NCI-H1694 (cell line): ENCODE measurements at regions not wholly inside any gene's neighbourhood (a gene's known extent, or its start where the extent isn't known, plus 50 kb on each side); places are given as distances from the start of the nearest gene placed in this dataset.
A peak's percentile ranks its signal among the peaks of the same experiment; 100 is the strongest.
"Not testable (repeated sequence)": the region's sequence is repeated elsewhere in the genome, so short reads cannot be mapped to it uniquely, and the experiment has no call there.

ENCODE experiments used
- DNase-seq: peaks from one replicate; lab custom pipeline; 2025; lab: John Stamatoyannopoulos, UW

DNA sequence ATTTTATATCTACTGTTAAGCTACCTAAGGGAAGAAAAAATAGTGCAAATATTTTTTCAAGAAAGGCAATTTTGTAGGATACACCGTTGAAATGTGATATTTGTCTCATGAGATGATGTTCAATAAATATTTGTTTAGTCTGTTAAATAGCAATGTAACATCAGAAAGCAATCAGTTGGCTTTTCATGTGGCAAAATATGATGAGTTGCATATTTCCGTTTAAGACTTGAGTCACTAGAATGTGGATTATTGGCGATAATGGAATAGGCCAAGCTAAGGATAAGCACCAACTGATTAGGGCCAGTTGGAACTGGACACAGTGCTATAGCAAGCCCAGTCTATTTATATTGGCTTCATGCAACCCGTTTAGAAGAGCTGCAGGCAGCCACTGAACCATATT lies 250.4 kb upstream of the SLC16A7 start:
- no peak for DNase-seq

DNA sequence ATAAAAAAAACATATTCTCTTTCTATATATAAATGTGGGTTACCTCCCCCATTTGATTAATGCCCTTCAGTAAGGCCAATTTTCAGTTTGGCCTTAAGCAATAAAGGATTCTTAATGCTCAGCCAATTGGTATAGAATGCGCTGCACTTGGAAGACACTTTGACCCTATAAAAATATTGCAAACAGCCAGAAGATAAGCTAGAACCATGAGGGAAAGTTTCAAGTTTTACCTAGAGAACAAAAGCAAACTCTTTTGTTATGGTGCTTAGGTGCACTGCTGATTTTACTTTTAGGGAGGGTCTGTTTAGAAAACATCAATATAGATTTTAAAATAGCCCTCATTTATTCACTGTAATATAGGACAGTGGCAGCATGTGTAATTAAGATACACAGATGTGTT lies 251.6 kb upstream of the SLC16A7 start:
- DNase-seq = no peak

DNA sequence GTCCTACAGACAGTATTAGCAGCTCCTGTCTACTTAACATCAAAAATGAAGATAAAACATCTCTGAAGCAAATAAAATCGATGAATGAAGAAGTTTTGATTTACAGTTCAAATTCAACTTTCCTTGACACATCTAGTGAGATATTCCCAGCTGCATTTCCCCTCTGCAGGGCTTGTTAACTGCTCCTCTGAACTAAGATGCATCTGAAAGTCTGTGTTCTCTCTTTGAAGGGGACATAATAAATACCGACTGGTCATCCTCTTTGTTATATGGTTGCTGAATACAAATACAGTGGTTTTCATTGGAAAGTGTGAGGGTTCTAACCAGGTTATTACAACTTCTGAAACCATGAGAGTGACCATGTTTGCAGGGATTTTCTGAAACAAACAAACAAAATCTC lies 266.4 kb upstream of the SLC16A7 start:
- DNase-seq = no peak

DNA sequence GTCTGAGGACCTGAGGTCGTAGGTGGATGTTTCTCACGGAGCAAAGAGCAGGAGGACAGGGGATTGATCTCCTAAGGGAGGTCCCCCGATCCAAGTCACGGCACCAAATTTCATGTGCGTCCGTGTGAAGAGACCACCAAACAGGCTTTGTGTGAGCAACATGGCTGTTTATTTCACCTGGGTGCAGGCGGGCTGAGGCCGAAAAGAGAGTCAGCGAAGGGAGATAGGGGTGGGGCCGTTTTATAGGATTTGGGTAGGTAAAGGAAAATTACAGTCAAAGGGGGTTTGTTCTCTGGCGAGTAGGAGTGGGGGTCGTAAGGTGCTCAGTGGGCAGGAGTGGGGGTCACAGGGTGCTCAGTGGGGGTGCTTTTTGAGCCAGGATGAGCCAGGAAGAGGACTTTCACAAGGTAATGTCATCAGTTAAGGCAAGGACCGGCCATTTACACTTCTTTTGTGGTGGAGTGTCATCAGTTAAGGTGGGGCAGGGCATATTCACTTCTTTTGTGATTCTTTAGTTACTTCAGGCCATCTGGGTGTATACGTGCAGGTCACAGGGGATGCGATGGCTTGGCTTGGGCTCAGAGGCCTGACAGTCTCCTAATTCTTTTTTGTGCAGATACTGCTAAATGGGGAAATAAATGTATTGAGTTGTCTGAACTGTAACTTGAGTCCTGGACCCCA lies 267.3 kb upstream of the SLC16A7 start:
- not testable (repeated sequence) for DNase-seq

DNA sequence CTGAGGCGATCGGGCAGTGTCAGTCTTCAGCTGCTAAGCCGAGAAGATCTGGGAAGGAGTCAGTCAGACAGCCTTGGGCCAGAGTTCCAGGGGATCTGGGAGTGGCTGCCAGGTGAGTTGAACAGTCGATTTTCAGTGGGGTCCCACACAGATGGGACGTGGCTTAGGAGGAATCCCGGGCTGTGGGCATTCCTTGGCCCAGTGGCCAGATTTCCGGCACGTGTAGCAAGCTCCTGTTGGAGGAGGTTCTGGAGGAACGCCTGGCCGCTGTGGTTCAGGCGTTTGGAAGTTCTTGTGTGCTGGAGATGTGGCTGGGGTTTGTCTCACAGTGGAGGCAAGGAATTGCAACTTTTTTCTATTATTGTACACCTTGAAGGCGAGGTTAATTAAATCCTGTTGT lies 269.4 kb upstream of the SLC16A7 start:
- not testable (repeated sequence) for DNase-seq

DNA sequence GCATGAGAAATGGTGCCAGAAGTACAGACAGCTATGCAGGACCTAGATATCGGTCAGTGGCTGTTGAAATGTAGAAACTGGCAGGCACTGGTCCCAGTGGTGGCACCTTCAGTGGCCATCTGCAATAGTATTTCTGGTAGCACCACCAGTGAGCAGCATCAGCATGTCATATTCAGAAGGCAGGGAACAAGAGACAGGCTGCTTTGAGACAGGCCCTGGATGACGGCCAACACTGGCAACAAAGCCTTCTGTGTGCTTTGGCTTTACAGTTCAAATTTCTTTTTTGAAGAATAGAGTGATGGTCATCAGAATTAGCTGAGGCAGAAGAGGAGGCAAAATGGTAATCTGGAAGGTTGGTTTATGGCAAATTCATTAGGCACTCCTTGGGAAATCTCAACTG lies 273.4 kb upstream of the SLC16A7 start:
- DNase-seq = peak; percentile 28

DNA sequence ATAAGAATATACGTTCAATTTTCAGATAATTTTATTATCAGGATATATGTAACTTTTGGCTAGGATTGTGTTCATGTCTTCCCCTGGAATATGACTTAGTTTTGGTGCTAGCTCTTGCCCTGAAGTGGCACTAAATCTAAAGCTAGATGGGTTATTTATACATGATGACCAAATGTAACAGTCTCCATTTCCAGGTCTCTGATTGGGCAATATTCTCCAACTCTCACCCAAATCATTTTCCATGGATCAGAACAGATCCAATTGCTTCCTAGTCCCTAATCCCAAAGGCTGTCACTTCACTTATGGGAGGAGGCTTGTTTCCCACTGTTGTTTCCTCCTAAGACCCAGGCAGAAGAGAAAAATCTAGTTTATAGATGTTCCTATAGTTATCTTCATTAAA lies 274.6 kb upstream of the SLC16A7 start:
- DNase-seq = no peak

DNA sequence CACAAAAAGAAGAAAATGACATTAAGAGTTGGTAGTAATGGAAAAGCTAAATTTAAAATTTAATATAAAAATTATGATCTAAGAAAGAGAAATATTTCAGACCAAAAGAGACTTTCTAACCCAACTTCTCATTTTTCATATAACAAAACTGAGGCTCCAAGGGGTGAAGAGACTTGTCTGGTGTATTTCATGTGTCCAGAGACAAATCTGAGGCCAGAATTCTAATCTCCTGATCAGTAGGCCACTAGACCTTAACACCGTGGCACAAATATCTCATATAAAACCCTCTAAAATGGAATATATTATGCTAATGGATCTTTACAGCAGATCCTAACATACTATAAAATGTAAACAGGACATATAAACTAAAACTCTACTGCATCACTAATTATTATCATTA lies 275.7 kb upstream of the SLC16A7 start:
- DNase-seq = no peak

DNA sequence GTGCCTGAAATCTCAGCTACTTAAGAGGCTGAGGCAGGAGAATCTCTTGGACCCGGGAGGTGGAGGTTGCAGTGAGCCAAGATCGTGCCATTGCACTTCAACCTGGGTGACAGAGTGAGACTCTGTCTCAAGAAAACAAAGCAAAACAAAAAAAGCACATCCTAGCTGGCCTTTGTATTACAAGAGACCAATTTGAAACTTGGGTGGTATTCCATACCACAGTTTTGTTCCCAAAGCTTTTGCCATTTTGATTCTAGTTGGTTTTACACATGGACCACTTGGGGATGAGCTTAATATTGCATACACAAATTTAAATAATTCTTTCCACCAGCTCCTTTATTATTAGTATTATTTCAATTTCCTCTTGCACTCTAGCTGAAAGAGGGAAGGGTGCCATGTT lies 276.9 kb upstream of the SLC16A7 start:
- no peak for DNase-seq

DNA sequence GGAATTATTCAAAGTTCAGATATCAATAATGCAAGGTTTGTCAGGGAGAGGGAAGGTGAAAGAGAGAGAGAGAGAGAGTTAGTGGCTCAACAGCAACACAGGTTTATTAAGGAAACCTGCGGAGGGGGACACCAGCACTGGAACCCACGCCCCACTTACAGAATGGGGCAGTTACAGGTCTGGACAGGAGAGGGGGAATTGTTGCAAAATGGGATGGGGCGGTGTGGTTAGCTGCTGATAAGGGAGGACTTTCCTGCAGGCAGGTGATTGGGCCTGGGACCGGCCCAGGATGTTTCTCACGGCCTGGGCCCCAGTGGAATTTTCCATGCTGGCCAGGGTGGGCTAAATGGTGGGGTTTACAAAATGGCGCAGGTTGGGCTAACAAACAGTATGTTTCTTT lies 278.2 kb upstream of the SLC16A7 start:
- DNase-seq = no peak

DNA sequence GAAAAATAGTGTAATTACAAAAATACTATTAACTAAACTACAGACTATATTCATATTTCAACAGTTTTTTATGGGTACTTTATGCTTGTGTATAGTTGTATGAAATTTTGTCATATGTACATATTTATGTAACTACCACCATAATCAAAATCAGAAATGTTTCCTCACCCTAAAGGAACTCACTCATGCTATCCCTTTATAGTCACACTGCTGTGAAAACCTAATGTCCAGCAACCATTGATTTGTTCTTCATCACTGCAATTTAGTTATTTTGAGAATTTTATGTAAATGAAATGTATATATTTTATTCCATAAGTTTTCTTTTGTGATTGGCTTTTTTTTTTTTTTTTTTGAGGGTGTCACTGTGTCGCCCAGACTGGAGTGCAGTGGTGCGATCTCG lies 278.9 kb upstream of the SLC16A7 start:
- DNase-seq = no peak

DNA sequence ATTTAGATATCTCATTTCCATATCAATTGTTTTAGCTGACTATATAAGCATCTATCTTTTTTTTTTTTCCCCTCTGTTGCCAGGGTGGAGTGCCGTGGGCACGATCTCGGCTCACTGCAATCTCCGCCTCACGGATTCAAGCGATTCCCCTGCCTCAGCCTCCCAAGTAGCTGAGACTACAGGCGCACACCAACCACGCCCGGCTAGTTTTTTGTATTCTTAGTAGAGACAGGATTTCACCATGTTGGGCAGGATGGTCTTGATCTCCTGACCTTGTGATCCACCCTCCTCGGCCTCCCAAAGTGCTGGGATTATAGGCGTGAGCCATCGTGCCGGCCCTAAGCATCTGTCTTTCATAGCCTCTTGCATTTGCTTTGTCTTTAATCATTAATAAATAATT lies 279.5 kb upstream of the SLC16A7 start:
- not testable (repeated sequence) for DNase-seq

DNA sequence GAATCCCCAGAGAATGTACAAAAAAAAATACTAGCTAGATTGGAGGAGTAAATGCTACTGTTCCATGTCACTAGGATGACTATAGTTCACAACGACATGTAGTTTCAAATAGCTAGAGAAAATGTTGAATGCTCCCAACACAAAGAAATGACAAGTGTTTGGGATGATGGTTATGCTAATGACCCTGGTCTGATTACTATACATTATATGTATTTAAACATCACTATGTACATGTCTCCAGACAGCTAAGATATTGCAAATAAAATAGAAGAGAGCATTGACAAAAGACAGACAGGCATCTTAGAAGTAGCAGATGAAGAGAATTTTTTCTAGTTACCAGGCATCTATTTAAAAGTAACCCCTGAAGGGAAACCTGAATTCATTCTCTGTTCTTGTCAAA lies 281.6 kb upstream of the SLC16A7 start:
- no peak for DNase-seq

DNA sequence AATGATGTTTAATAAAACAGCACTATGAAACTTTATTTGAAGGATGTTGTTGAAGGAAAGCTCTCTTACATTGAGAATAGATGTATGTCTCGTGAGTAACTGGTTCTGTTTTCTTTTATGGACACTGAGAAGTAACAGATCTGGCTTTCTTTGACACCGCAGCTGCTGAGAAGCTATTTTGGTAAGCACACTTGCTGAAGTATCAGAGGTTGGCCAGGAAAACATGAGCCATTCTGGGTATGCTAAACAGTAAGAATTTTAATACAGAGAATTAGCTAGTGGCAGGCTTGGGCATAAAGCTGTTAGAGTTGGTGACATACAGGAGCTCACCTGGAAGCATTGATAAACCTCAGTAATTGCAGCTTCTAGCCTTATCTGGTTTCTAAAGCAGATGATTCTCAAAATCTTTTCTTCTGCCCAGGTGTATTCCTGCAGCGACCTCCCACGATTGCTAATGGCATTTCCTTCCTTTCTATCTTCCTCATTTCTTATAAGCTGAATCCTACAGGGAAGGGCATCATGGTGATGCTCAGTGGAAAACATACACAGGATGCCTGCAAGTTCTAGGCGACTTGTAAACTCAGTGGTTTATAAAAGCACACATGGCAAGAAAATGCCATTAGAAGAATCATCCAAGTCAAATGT lies 291.6 kb upstream of the SLC16A7 start:
- no peak for DNase-seq

DNA sequence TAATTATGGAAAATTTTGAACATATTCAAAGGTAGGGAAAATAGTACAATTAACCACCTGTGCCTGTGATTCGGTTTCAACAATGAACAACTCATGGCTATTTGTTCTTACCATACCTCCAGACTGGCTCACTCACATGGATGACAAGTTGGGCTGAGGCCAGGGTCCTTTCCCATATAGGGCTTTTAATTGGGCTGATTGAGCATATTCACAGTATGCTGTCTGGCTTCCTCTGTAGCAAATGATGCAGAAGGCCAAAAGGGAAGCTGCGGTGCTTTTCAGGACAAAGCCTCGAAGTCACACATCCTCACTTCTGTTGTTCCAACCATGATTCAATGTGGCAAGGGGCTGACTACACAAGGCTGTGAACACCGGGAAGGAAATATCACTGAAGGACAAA lies 297.5 kb upstream of the SLC16A7 start:
- DNase-seq = peak; percentile 4

DNA sequence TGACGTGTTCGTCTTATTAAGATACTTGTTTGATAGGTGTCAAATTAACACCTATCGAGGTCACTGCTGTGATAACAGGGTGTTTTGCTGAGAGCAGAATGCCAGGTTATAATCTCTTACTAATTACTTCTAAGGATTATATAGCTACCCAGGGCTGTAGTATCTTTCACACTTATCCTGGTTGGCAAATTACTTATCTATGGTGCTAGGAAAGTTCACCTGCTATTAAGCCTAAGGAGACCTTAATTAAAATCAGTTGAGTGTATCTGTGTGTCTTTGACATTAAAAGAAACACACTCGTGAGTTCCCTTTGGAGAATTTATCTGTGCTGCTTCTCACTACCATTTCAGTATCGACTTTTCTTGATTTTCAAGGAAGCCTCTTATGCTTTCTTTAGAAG lies 301.6 kb upstream of the SLC16A7 start:
- no peak for DNase-seq

DNA sequence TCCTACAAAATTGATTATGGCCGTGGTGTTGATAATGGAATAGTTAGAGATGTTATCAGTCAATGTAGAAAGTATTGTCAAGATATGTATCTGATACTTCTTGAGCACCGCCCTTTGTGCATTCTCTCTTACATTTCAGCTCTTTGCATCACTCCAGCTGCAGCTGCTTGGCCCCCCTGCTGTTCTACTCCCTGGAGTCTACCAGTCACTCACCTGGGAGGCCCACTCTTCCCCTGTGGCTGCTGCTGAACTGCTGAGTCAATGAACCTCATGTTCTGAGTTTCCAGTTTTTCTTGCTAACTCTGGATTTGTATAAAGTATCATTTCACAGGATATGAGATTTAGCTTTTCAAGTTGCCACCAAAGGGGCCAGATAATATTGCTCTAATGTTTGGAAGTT lies 312.8 kb upstream of the SLC16A7 start:
- DNase-seq = no peak

DNA sequence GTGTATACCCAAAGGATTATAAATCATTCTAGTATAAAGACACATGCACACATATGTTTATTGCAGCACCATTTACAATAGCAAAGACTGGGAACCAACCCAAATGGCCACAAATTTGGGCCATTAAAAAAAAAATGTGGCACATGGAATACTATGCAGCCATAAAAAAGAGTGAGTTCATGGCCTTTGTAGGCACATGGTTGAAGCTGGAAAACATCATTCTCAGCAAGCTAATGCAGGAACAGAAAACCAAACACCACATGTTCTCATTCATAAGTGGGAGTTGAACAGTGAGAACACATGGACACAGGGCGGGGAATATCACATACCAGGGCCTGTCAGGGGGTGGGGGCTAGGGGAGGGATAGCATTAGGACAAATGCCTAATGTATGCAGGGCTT lies 322.3 kb upstream of the SLC16A7 start:
- DNase-seq = not testable (repeated sequence)

DNA sequence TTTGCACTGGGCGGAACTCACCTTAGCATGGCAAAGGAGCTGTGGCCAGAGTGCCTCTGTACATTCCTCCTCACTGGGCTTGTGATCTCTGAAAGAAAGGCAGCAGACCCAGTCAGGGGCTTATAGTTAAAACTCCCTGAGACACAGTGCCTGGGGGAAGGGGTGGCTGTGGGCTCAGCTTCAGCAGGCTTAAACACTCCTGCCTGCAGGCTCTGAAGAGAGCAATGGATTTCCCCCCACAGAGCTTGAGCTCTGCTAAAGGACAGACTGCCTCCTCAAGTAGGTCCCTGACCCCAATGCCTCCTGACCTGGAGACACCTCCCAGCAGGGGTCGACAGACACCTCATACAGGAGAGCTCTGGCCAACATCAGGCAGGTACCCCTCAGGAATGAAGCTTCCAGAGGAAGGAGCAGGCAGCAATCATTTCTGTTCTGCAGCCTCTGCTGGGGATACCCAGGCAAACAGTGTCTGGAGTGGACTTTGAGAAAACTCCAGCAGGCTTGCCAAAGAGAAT lies 327.5 kb upstream of the SLC16A7 start:
- DNase-seq = no peak

DNA sequence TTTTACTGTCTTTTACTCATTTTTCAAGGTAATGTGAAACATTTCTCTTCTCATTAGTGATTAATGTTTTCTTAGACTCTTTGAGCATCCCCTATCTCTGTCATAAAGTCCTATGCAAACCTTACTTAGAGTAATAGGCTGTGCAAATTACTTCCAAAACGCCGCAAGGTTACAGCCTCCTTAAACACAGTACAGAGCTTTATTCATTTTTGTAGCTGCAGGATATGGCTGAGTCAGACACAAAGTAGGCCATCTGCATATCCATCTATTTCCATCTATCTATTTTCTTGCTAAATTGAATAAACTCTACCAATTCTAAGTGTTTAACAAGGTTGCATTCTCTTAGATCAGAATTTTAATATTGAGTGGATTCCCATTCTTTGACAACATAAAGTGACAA lies 335.6 kb upstream of the SLC16A7 start:
- DNase-seq = no peak

DNA sequence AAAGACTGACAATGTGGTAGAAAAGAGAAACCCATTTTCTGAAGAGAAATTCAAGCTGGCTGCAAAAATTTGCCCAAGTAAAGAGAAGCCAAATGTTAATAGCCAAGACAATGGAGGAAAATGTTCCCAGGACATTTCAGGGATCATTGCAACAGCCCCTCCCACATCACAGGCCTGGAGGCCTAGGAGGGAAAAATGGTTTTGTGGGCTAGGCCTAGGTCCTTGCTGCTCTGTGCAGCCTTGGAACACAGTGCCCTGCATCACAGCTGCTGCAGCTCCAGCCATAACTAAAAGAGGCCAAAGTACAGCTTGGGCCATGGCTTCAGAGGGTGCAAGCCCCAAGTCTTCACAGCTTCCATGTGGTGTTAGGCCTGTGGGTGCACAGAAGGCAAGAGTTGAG lies 332.4 kb upstream of the LRIG3 start:
- no peak for DNase-seq

DNA sequence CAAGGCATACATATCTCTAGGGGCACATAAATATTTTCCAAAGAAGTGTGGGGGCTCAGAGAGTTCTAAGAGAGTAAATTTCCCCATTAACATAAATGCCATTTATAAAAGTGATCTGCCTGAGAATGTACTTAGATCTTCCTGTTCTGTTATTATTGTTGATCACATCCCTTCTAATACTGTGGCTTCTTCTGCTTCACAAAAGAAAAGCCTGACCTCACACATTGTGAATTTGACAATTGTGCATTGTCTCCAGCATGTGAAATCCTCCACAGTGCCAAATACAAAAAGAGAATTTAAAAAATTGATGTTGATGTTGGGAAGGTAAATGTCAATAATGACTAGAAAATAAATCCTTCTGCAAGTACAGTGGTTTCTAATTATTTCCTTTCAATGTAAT lies 330.5 kb upstream of the LRIG3 start:
- DNase-seq = no peak

DNA sequence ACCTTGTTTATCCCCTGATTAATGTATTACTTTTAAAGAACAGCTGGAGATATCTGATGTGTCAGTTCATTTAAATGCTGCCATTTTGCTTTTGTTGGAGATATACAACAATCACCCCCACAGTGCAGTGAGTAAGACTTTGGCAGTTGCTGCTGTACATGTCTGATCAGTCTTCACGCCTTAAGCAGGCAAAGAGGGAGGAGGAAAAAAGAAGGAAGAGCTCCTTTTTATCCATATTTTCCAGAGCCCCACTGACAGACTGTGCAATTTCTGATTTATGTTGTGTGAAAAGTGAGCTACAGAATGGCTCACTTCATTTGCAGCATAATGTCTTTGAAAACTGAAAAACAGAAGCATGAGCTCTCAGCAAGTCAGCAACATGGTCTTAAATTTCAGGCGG lies 319.7 kb upstream of the LRIG3 start:
- no peak for DNase-seq

DNA sequence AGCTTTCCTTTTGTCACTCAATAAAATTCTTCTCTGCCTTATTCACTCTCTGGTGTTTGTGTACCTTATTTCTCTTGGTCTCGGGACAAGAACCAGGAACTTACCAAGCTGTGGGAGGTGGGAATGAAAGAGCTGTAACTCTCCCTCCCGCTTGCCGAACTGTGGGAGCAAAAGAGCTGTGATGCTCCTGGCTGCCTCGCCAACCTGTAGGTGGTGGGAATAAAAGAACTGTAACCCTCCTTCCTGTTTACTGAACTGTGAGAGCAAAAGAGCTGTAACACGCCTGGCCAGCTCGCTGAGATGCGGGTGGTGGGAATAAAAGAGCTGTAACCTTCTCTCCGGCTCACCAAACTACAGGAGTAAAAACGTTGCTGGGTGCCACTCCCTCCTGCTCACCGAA lies 314.1 kb upstream of the LRIG3 start:
- no peak for DNase-seq
